ENCODE measurements at regions not wholly inside any gene's neighbourhood (a gene's known extent, or its start where the extent isn't known, plus 50 kb on each side); places are given as distances from the start of the nearest gene placed in this dataset.
A peak's percentile ranks its signal among the peaks of the same experiment; 100 is the strongest.

DNA sequence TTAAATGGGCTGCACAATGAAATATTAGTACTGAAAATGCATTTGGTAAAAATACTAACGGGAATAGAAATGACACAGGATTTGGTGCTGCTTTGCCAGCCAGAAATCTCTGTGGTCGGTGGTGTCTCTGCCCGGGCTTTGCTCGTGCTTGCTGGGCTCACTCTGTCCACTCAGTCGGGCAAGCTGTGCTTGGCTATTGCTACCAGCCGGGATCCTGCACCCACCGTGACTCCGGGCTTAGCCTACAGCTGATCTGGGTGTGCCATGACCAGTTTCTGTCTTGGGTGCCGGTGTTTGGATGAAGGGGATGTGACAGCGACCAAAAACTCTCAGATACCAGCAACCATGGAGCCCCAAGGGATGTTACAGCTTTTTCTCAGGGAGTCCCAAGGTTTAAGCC lies 487.7 kb downstream of the TECRL start:
- Histone ChIP-seq H3K4me1 (ENCODE audit: control insufficient read depth, insufficient read depth, low read length) (no peaks in the 10 kb centered on the region), H3K4me3 (ENCODE audit: low read length) (no peak overlapping the region), H3K27me3 (ENCODE audit: control insufficient read depth, insufficient read depth, low read length) (no peaks in the 10 kb centered on the region), H3K9me3 (replicated peaks; ENCODE audit: control insufficient read depth, low read depth, low read length) (peaks cover 2% of the 10 kb centered on the region), H3K27ac (ENCODE audit: low read length) (no peak overlapping the region), H3K36me3 (ENCODE audit: control insufficient read depth, insufficient read depth, low read length) (no peaks in the 10 kb centered on the region)
- DNase-seq = no peak
- 76% methylated on average over 4 of the region's 10 CpGs for WGBS (ENCODE audit: insufficient coverage)

GRCh38 chr4:63919636-63920365 lies 489.4 kb downstream of the TECRL start:
- H3K27me3 ChIP-seq (ENCODE audit: control insufficient read depth, insufficient read depth, low read length) = no peaks in the 10 kb centered on the region
- no peak overlapping the region for H3K27ac ChIP-seq (ENCODE audit: low read length)
- 86% methylated on average over 2 of the region's 2 CpGs for WGBS (ENCODE audit: insufficient coverage)
- no peak overlapping the region for H3K4me3 ChIP-seq (ENCODE audit: low read length)
- peaks cover 2% of the 10 kb centered on the region for H3K9me3 ChIP-seq (replicated peaks; ENCODE audit: control insufficient read depth, low read depth, low read length)
- no peaks in the 10 kb centered on the region for H3K36me3 ChIP-seq (ENCODE audit: control insufficient read depth, insufficient read depth, low read length)
- no peak for DNase-seq
- no peaks in the 10 kb centered on the region for H3K4me1 ChIP-seq (ENCODE audit: control insufficient read depth, insufficient read depth, low read length)

DNA sequence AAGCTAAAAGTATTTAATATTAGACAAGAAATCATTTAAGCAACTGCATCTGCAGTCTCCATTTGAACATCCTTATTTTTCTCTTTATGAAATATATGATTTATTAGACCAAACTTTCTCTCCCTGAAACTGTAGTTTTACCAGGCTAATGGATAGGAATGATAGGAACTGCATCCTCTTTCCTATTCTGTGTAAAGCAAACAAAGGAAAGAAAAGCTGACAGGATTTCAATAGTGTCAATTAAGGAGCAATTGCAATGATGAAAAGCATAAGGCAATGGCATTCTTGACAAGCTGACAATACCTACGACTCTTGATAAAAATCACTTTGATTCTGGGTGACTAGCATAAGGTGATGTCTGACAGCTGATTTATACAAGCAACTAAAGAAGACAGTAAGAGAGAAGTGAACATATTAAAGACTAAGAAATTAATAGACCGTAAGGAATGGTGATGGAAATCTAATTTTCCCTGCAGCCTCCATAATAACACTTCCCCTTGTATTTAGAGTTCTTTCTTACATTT lies 502.5 kb downstream of the TECRL start:
- no peak for DNase-seq
- H3K36me3 ChIP-seq (ENCODE audit: control insufficient read depth, insufficient read depth, low read length) = no peaks in the 10 kb centered on the region
- H3K4me3 ChIP-seq (ENCODE audit: low read length) = no peak overlapping the region
- H3K4me1 ChIP-seq (ENCODE audit: control insufficient read depth, insufficient read depth, low read length) = no peaks in the 10 kb centered on the region
- no CpG with 5 or more reads among the region's 2 CpGs for WGBS (ENCODE audit: insufficient coverage)
- H3K27ac ChIP-seq (ENCODE audit: low read length) = no peak overlapping the region
- H3K9me3 ChIP-seq (replicated peaks; ENCODE audit: control insufficient read depth, low read depth, low read length) = no peaks in the 10 kb centered on the region
- no peaks in the 10 kb centered on the region for H3K27me3 ChIP-seq (ENCODE audit: control insufficient read depth, insufficient read depth, low read length)

- 18% methylated on average over 2 of the region's 3 CpGs for WGBS (ENCODE audit: insufficient coverage)
- peak; percentile 62 for DNase-seq
Measured at GRCh38 chr4:63904201-63904600, 505.0 kb downstream of the TECRL start.

GRCh38 chr4:63901304-63901703 lies 507.9 kb downstream of the TECRL start:
- 36% methylated on average over 1 of the region's 2 CpGs for WGBS (ENCODE audit: insufficient coverage)
- Histone ChIP-seq H3K9me3 (replicated peaks; ENCODE audit: control insufficient read depth, low read depth, low read length) (no peaks in the 10 kb centered on the region), H3K27ac (ENCODE audit: low read length) (no peak overlapping the region), H3K4me3 (ENCODE audit: low read length) (no peak overlapping the region), H3K27me3 (ENCODE audit: control insufficient read depth, insufficient read depth, low read length) (no peaks in the 10 kb centered on the region), H3K36me3 (ENCODE audit: control insufficient read depth, insufficient read depth, low read length) (no peaks in the 10 kb centered on the region), H3K4me1 (ENCODE audit: control insufficient read depth, insufficient read depth, low read length) (no peaks in the 10 kb centered on the region)
- DNase-seq = no peak

More at GRCh38 chr4:63904201-63904600, 505.0 kb downstream of the TECRL start:
- Histone ChIP-seq H3K27me3 (ENCODE audit: control insufficient read depth, insufficient read depth, low read length) (no peaks in the 10 kb centered on the region), H3K4me1 (ENCODE audit: control insufficient read depth, insufficient read depth, low read length) (no peaks in the 10 kb centered on the region), H3K4me3 (ENCODE audit: low read length) (no peak overlapping the region), H3K36me3 (ENCODE audit: control insufficient read depth, insufficient read depth, low read length) (no peaks in the 10 kb centered on the region), H3K9me3 (replicated peaks; ENCODE audit: control insufficient read depth, low read depth, low read length) (no peaks in the 10 kb centered on the region), H3K27ac (ENCODE audit: low read length) (no peak overlapping the region)

DNA sequence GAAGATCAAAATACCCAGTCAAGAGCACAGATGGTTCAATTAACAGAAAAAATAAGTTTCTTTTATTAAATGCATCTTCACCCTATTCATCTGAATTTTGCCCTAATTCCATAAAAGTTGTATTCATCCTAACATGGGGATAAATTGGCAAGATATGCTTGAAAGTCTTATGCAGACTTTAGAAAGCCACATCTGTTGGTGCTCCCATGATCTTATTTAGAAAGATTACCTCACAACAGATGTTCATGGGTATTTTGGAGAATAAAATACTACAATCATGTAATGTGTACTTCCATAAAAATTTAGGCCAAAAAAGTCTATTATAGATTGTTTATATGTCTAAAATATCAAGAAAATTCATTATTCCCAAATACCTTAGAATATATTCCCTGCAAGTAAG lies 510.3 kb downstream of the TECRL start:
- H3K4me1 ChIP-seq (ENCODE audit: control insufficient read depth, insufficient read depth, low read length) = no peaks in the 10 kb centered on the region
- no peaks in the 10 kb centered on the region for H3K27me3 ChIP-seq (ENCODE audit: control insufficient read depth, insufficient read depth, low read length)
- H3K36me3 ChIP-seq (ENCODE audit: control insufficient read depth, insufficient read depth, low read length) = no peaks in the 10 kb centered on the region
- no peaks in the 10 kb centered on the region for H3K9me3 ChIP-seq (replicated peaks; ENCODE audit: control insufficient read depth, low read depth, low read length)
- peak; percentile 82 for DNase-seq
- no peak overlapping the region for H3K4me3 ChIP-seq (ENCODE audit: low read length)
- no peak overlapping the region for H3K27ac ChIP-seq (ENCODE audit: low read length)

GRCh38 chr4:63894161-63894560 lies 515.1 kb downstream of the TECRL start:
- H3K9me3 ChIP-seq (replicated peaks; ENCODE audit: control insufficient read depth, low read depth, low read length) = no peaks in the 10 kb centered on the region
- H3K36me3 ChIP-seq (ENCODE audit: control insufficient read depth, insufficient read depth, low read length) = no peaks in the 10 kb centered on the region
- H3K27ac ChIP-seq (ENCODE audit: low read length) = no peak overlapping the region
- no peak overlapping the region for H3K4me3 ChIP-seq (ENCODE audit: low read length)
- H3K4me1 ChIP-seq (ENCODE audit: control insufficient read depth, insufficient read depth, low read length) = no peaks in the 10 kb centered on the region
- DNase-seq = peak; percentile 89
- H3K27me3 ChIP-seq (ENCODE audit: control insufficient read depth, insufficient read depth, low read length) = no peaks in the 10 kb centered on the region

DNA sequence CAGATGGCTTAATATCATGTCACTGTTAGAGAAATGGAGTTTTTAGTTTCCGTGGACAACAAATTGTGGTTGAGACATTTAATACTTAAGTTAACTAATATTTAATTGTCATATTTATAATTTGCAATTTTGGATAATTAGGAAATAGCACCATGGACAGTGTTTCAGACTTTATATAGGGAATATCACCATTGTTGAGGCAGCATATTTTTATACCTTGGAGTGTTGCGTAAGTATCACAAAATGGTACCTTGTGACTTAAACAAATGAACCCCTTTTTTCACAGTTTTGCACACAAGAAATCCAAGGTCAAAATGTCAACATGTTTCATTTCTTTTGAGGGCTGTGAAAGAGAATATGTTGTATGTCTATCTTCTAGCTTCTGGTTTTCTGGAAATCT lies 539.9 kb downstream of the TECRL start:
- DNase-seq = no peak
- Histone ChIP-seq H3K36me3 (ENCODE audit: control insufficient read depth, insufficient read depth, low read length) (no peaks in the 10 kb centered on the region), H3K4me1 (ENCODE audit: control insufficient read depth, insufficient read depth, low read length) (no peaks in the 10 kb centered on the region), H3K27me3 (ENCODE audit: control insufficient read depth, insufficient read depth, low read length) (no peaks in the 10 kb centered on the region), H3K4me3 (ENCODE audit: low read length) (no peak overlapping the region), H3K9me3 (replicated peaks; ENCODE audit: control insufficient read depth, low read depth, low read length) (no peaks in the 10 kb centered on the region), H3K27ac (ENCODE audit: low read length) (no peak overlapping the region)
- no CpG with 5 or more reads among the region's 2 CpGs for WGBS (ENCODE audit: insufficient coverage)

DNA sequence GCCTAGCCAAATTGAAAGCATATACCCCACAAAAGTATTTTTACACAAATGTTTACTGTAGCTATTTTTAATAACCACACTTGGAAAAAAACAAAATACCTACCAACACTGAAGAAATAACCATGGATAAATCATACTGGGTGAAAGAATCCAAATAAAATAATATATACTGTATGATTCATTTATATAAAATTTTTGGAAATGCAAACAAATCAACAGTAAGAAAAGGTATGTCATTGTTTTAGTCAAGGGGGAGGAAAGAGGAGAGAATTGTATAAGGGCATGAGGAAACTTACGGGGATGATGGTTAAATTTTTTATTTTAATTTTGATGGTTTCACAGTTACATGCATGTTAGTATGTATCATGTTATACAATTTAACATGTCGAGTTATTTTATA lies 557.8 kb downstream of the TECRL start:
- no peaks in the 10 kb centered on the region for H3K4me1 ChIP-seq (ENCODE audit: control insufficient read depth, insufficient read depth, low read length)
- no peak overlapping the region for H3K4me3 ChIP-seq (ENCODE audit: low read length)
- no peaks in the 10 kb centered on the region for H3K9me3 ChIP-seq (replicated peaks; ENCODE audit: control insufficient read depth, low read depth, low read length)
- no CpG with 5 or more reads among the region's 2 CpGs for WGBS (ENCODE audit: insufficient coverage)
- H3K27me3 ChIP-seq (ENCODE audit: control insufficient read depth, insufficient read depth, low read length) = no peaks in the 10 kb centered on the region
- no peak overlapping the region for H3K27ac ChIP-seq (ENCODE audit: low read length)
- H3K36me3 ChIP-seq (ENCODE audit: control insufficient read depth, insufficient read depth, low read length) = no peaks in the 10 kb centered on the region
- DNase-seq = no peak

GRCh38 chr4:63841266-63841665 lies 568.0 kb downstream of the TECRL start:
- no peak for DNase-seq

More at GRCh38 chr4:63841266-63841665, 568.0 kb downstream of the TECRL start:
- H3K4me1 ChIP-seq (ENCODE audit: control insufficient read depth, insufficient read depth, low read length) = no peaks in the 10 kb centered on the region
- peaks cover 5% of the 10 kb centered on the region for H3K9me3 ChIP-seq (replicated peaks; ENCODE audit: control insufficient read depth, low read depth, low read length)
- no peaks in the 10 kb centered on the region for H3K36me3 ChIP-seq (ENCODE audit: control insufficient read depth, insufficient read depth, low read length)
- 58% methylated on average over 2 of the region's 3 CpGs for whole genome bisulfite sequencing (ENCODE audit: insufficient coverage)
- no peak overlapping the region for H3K4me3 ChIP-seq (ENCODE audit: low read length)
- no peaks in the 10 kb centered on the region for H3K27me3 ChIP-seq (ENCODE audit: control insufficient read depth, insufficient read depth, low read length)
- no peak overlapping the region for H3K27ac ChIP-seq (ENCODE audit: low read length)

All from muscle of leg (tissue), 3 donors.